Lower leg skin (tissue), 3 donors: ENCODE measurements at regions not wholly inside any gene's neighbourhood (a gene's known extent, or its start where the extent isn't known, plus 50 kb on each side); places are given as distances from the start of the nearest gene placed in this dataset.

Source experiments
- POLR2A ChIP-seq, 2 donors: fragments of 450-650 bp; IDR thresholded peaks; one replicate each; pipeline ENCODE4 v1.6.1; 2016 to 2017; ENCODE audit warnings: antibody characterized with exemption in 2 of 2, mild to moderate bottlenecking in 1 of 2, moderate library complexity in 1 of 2
- TF ChIP-seq, protein P1 (sequence below), 3 donors: fragments of 450-650 bp; IDR thresholded peaks; one replicate each; pipeline ENCODE4 v1.5.1; 2016; ENCODE audit warnings: antibody characterized with exemption in 3 of 3, mild to moderate bottlenecking in 3 of 3, moderate library complexity in 2 of 3

DNA sequence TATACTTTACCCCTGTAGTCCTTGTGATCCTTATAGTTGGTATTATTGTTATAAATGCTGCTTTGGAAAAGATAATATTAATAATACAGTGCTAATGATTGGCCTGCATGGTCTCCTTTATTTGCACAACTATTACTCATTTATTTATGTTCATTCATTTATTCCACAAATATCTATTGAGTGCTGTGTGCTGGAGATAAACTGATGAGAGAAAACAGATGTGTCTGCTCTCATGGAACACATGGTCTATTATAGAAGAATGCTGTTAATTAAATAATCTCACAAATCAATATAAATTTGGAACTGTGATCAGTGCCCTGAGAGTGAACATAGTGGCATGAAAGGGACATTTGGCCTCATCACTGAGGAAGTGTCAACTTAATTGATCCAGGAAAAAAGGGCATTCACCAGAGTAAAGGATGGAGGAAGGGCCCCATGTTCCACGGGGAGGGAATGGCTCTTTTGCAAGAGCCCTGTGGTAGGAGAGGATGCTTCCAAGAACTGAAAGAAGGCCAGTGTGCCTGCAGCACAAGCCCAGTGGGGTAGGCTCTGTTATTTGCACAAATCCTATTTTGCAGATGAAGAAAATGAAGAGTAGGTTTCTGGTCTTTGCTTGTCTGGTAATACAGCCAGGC lies 91.5 kb upstream of the STK39 start:
- TF ChIP-seq, protein P1, sequence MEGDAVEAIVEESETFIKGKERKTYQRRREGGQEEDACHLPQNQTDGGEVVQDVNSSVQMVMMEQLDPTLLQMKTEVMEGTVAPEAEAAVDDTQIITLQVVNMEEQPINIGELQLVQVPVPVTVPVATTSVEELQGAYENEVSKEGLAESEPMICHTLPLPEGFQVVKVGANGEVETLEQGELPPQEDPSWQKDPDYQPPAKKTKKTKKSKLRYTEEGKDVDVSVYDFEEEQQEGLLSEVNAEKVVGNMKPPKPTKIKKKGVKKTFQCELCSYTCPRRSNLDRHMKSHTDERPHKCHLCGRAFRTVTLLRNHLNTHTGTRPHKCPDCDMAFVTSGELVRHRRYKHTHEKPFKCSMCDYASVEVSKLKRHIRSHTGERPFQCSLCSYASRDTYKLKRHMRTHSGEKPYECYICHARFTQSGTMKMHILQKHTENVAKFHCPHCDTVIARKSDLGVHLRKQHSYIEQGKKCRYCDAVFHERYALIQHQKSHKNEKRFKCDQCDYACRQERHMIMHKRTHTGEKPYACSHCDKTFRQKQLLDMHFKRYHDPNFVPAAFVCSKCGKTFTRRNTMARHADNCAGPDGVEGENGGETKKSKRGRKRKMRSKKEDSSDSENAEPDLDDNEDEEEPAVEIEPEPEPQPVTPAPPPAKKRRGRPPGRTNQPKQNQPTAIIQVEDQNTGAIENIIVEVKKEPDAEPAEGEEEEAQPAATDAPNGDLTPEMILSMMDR (IDR thresholded peaks at IDR 0.05), result no peak
- no peak for TF ChIP-seq POLR2A (IDR thresholded peaks at IDR 0.05)
